MCF 10A (cell line): ENCODE measurements at regions not wholly inside any gene's neighbourhood (a gene's known extent, or its start where the extent isn't known, plus 50 kb on each side); places are given as distances from the start of the nearest gene placed in this dataset.
"Not testable (repeated sequence)": the region's sequence is repeated elsewhere in the genome, so short reads cannot be mapped to it uniquely, and the experiment has no call there.

Experiments
- BruUV-seq: library from RNA; stranded (reverse); fragments of 400-500 nt; replicated peaks from 2 replicates; lab custom pipeline; 2021; lab: Mats Ljungman, UMichigan
- CTCF ChIA-PET: fragments of 300-600 bp; sonication (Branson Sonifier 250); formaldehyde crosslinking; extraction: SDS; loops from one replicate; lab custom pipeline; 2021; ENCODE audit warnings: antibody characterized with exemption, inconsistent platforms; lab: Yijun Ruan, JAX
- POLR2A ChIA-PET: fragments of 300-600, 350-650 bp; sonication (Branson Sonifier 250); formaldehyde crosslinking; extraction: SDS; loops from one replicate; lab custom pipeline; 2020; ENCODE audit warnings: antibody characterized with exemption, inconsistent platforms; lab: Yijun Ruan, JAX
- DNase-seq: peaks from one replicate; pipeline ENCODE4 v3.0.0-alpha.2; 2018; ENCODE audit not compliant: unreplicated experiment
- H3K27ac Mint-ChIP-seq: one replicate; pipeline ENCODE4 v1.8.0; 2022; ENCODE audit warnings: mild to moderate bottlenecking, low read depth, mixed read lengths; ENCODE audit not compliant: unreplicated experiment
- H3K27me3 Mint-ChIP-seq: one replicate; pipeline ENCODE4 v1.8.0; 2022; ENCODE audit warnings: mixed read lengths; ENCODE audit not compliant: insufficient read depth, unreplicated experiment
- H3K36me3 Mint-ChIP-seq: one replicate; pipeline ENCODE4 v1.8.0; 2022; ENCODE audit warnings: mild to moderate bottlenecking, moderate library complexity, mixed read lengths; ENCODE audit not compliant: insufficient read depth, unreplicated experiment
- H3K4me1 Mint-ChIP-seq: one replicate; pipeline ENCODE4 v1.8.0; 2022; ENCODE audit warnings: mixed read lengths; ENCODE audit not compliant: insufficient read depth, unreplicated experiment
- H3K4me3 Mint-ChIP-seq: one replicate; pipeline ENCODE4 v1.8.0; 2022; ENCODE audit warnings: mild to moderate bottlenecking, moderate library complexity, mixed read lengths; ENCODE audit not compliant: unreplicated experiment
- H3K9me3 Mint-ChIP-seq: one replicate; pipeline ENCODE4 v1.8.0; 2022; ENCODE audit warnings: mixed read lengths; ENCODE audit not compliant: unreplicated experiment
- intact Hi-C: fragments of 100-400 bp; cut with micrococcal nuclease; formaldehyde crosslinking; loops from 2 replicates; pipeline ENCODE4 v1.14.1; 2022
- TF ChIP-seq, protein P1 (sequence below): fragments of 200-600 bp; IDR thresholded peaks from one replicate; pipeline ENCODE4 v1.8.0; 2022; ENCODE audit warnings: antibody characterized with exemption, mild to moderate bottlenecking; ENCODE audit not compliant: unreplicated experiment

DNA sequence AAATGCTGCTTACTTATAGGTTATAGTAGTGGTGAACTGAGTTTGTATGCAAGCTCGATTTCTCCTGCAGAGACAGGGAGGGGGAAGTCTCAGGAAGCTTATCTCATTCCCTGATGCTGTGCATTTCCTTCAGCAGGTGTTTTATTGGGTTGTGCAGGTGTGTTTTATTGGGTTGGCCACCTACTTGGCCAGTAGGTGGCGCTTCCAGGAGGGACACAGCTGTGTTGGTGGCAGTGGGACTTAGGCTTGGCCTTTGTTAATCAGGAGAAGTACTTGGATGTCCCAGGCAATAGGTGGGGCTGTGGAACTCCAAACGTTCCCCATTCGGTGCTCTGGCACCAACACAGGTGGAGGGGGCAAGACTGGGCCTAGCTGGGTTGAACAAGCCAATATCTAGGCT is 196.0 kb upstream of the DCAF8L1 start:
- H3K27me3 Mint-ChIP-seq, result no peaks in the 10 kb centered on the region
- H3K9me3 Mint-ChIP-seq, result peaks cover 7% of the 10 kb centered on the region
- DNase-seq, result peak; percentile 9
- BruUV-seq, result no TSS peak
- H3K36me3 Mint-ChIP-seq, result no peaks in the 10 kb centered on the region
- TF ChIP-seq, protein P1, sequence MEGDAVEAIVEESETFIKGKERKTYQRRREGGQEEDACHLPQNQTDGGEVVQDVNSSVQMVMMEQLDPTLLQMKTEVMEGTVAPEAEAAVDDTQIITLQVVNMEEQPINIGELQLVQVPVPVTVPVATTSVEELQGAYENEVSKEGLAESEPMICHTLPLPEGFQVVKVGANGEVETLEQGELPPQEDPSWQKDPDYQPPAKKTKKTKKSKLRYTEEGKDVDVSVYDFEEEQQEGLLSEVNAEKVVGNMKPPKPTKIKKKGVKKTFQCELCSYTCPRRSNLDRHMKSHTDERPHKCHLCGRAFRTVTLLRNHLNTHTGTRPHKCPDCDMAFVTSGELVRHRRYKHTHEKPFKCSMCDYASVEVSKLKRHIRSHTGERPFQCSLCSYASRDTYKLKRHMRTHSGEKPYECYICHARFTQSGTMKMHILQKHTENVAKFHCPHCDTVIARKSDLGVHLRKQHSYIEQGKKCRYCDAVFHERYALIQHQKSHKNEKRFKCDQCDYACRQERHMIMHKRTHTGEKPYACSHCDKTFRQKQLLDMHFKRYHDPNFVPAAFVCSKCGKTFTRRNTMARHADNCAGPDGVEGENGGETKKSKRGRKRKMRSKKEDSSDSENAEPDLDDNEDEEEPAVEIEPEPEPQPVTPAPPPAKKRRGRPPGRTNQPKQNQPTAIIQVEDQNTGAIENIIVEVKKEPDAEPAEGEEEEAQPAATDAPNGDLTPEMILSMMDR, result peak; percentile 23
- no peaks in the 10 kb centered on the region for H3K4me1 Mint-ChIP-seq
- no peak overlapping the region for H3K4me3 Mint-ChIP-seq
- ChIA-PET POLR2A (no interaction called here), CTCF (interaction anchor here (1.0 kb wide), 1 partner anchor 8 kb away, joined by 4 read pairs; no protein-coding TSS in a partner anchor)
- intact Hi-C loops, result no loop called here
- no peak overlapping the region for H3K27ac Mint-ChIP-seq

DNA sequence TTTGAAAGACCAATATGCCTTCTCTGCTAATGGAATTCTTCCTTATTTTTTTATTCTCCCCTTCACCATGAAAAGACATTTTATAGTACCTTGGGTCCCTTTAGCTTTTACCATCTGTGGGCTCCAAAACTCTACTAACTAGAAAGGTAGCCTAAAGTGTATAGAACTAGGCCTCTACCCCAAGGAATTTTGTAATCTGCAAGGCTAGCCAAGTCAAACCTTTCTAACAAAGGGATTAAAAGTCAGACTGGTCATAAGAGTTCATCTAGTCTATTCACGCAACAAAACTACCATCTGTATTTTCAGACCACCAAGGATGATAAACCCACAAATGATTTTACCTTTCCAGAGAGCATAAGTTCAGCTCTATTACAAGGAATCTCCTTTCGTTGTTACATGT is 189.5 kb upstream of the DCAF8L1 start:
- POLR2A ChIA-PET, result no interaction called here

DNA sequence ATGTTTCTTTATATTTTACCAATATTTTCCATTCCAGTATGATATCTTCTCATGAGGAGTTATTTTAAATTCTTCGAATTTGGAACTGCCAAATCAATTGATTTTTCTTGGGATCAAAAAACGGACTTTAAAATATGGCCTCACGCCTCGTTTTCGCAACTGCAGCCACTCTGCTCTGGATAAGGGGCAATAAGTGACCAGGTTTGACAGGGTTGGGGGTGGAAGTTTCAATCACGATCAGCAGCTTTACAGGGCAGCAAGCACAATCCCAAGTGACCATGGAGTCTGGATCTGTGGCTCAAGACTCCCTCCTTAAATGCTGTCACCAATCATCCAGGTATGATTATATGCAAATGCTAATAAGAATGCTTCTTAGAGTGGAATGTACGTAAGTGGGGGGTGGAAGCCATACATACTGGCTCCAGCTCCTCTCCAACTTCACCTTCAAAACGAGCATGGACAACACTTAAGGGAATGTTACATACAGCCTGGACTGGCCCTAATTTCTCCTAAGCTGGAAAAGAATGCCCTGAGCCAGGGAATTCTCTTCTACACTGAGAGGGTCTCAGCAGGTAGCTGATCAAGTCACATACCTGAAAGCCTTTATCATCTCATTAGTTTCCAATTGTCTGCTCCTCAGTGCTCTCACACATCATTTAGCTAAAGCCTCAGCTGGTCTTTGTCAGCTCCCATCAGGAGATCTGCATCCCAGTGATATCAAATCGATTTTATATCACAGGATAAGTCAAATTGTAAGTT is 176.9 kb upstream of the DCAF8L1 start:
- Mint-ChIP-seq H3K27me3 (no peaks in the 10 kb centered on the region), H3K27ac (no peak overlapping the region), H3K36me3 (no peaks in the 10 kb centered on the region), H3K9me3 (peaks cover 7% of the 10 kb centered on the region), H3K4me3 (no peak overlapping the region), H3K4me1 (no peaks in the 10 kb centered on the region)
- POLR2A ChIA-PET, result no interaction called here
- TF ChIP-seq, protein P1, result no peak
- intact Hi-C loops, result no loop called here
- CTCF ChIA-PET, result no interaction called here
- no peak for DNase-seq
- BruUV-seq, result no TSS peak

More for the DNA sequence above, 189.5 kb upstream of the DCAF8L1 start:
- no peaks in the 10 kb centered on the region for H3K9me3 Mint-ChIP-seq
- BruUV-seq, result no TSS peak
- no peaks in the 10 kb centered on the region for H3K4me1 Mint-ChIP-seq
- no peak for DNase-seq
- CTCF ChIA-PET, result no interaction called here
- intact Hi-C loops, result no loop called here
- H3K4me3 Mint-ChIP-seq, result no peak overlapping the region
- TF ChIP-seq, protein P1, result no peak
- H3K27ac Mint-ChIP-seq, result no peak overlapping the region
- H3K36me3 Mint-ChIP-seq, result no peaks in the 10 kb centered on the region
- H3K27me3 Mint-ChIP-seq, result no peaks in the 10 kb centered on the region

DNA sequence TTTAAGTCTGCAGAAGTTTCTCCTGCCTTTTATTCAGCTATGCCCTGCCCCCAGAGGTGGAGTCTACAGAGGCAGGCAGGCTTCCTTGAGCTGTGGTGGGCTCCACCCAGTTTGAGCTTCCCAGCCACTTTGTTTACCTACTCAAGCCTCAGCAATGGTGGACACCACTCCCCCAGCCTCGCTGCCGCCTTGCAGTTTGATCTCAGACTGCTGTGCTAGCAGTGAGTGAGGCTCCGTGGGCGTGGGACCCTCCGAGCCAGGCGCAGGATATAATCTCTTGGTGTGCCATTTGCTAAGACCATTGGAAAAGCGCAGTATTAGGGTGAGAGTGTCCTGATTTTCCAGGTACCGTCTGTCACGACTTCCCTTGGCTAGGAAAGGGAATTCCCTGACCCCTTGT is 171.0 kb upstream of the DCAF8L1 start:
- POLR2A ChIA-PET, CTCF ChIA-PET, H3K27me3 Mint-ChIP-seq, intact Hi-C loops, DNase-seq, BruUV-seq, H3K27ac Mint-ChIP-seq, H3K36me3 Mint-ChIP-seq, H3K4me3 Mint-ChIP-seq, H3K4me1 Mint-ChIP-seq: not testable (repeated sequence)
- H3K9me3 Mint-ChIP-seq, result peaks cover 23% of the 10 kb centered on the region
